Muscle of leg (tissue), 3 donors: ENCODE measurements at regions not wholly inside any gene's neighbourhood (a gene's known extent, or its start where the extent isn't known, plus 50 kb on each side); places are given as distances from the start of the nearest gene placed in this dataset.
A peak's percentile ranks its signal among the peaks of the same experiment; 100 is the strongest.

ENCODE experiments used
- DNase-seq: peaks from one replicate; pipeline ENCODE4 v3.0.0; 2013
- H3K27ac ChIP-seq: one replicate; pipeline ENCODE4 v1.5.1; 2013; ENCODE audit warnings: mild to moderate bottlenecking, low read length, control low read depth
- H3K27me3 ChIP-seq: one replicate; pipeline ENCODE4 v1.6.1; 2013; ENCODE audit warnings: low read length; ENCODE audit not compliant: control insufficient read depth, insufficient read depth
- H3K36me3 ChIP-seq: one replicate; pipeline ENCODE4 v1.6.1; 2013; ENCODE audit warnings: low read length; ENCODE audit not compliant: control insufficient read depth, insufficient read depth
- H3K4me1 ChIP-seq: one replicate; pipeline ENCODE4 v1.6.1; 2013; ENCODE audit warnings: low read length; ENCODE audit not compliant: control insufficient read depth, insufficient read depth
- H3K4me3 ChIP-seq: one replicate; pipeline ENCODE4 v1.5.1; 2013; ENCODE audit warnings: low read length, control low read depth
- H3K9me3 ChIP-seq: replicated peaks from 2 replicates; pipeline ENCODE4 v1.6.1; 2013; ENCODE audit warnings: low read depth, low read length; ENCODE audit not compliant: control insufficient read depth
- WGBS: methylation state at CpG from one replicate; pipeline ENCODE4 v1.1.5; 2013; ENCODE audit warnings: missing lambda C conversion rate; ENCODE audit not compliant: insufficient coverage; 5-methylcytosine and 5-hydroxymethylcytosine counted together

- DNase-seq = no peak
- H3K4me1 ChIP-seq = no peaks in the 10 kb centered on the region
- 89% methylated on average over 1 of the region's 5 CpGs for WGBS
- H3K27ac ChIP-seq = no peak overlapping the region
- no peaks in the 10 kb centered on the region for H3K9me3 ChIP-seq
- no peaks in the 10 kb centered on the region for H3K36me3 ChIP-seq
- no peak overlapping the region for H3K4me3 ChIP-seq
- H3K27me3 ChIP-seq = no peaks in the 10 kb centered on the region
These were observed 471.2 kb upstream of the CHST9 start for GRCh38 chr18:27656167-27656778.

DNA sequence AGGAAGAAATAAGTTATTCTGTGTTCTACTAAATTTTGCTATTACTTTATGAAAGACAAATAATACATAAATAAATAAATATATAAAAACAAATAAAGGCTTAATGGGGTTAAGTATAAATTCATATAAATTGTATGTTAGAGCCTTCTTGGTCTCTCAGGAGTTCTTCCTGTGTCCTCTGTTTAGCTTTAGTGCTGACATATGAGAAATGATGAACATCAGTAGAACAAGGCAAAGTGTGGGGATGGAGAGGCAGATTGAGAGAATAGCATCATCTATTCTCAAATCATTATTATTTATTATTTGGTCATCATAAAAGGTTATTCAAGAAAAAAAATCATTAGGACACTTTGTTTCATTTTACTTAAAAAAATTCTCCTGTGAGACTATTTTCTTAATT, 468.1 kb upstream of the CHST9 start:
- no peaks in the 10 kb centered on the region for H3K4me1 ChIP-seq

DNA sequence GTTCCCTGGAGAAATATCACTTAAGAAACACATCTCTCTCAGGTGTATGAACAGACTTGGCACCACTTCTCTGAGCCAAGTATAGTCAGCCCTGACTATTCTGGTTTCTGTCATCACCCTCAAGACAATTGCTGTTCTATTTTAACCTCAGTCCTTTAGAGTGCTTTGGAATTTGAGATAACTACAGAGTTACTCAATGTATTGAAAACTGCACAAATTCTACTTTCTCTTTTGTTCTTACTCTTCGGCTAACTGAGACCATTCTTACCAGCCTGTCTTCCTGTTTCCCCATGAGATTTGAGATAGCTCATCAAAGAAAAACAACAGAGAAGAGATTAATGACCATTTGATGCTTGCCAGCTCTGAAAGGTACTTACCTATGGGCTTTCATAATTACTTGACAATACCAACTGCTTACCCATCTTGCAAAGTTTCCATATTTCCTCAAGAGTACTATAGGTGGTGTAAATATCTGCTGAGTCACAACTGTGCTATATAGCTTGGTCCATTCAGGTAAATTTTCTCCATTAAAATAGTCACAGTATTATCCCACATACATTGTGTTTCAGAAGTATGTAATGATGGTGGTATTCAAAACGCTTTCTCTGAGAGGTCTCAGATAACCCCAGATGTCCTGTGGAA, 467.5 kb upstream of the CHST9 start:
- Histone ChIP-seq H3K36me3 (no peaks in the 10 kb centered on the region), H3K27me3 (no peaks in the 10 kb centered on the region), H3K4me3 (no peak overlapping the region), H3K4me1 (no peaks in the 10 kb centered on the region), H3K27ac (no peak overlapping the region), H3K9me3 (no peaks in the 10 kb centered on the region)
- DNase-seq = no peak
- 80% methylated on average over 1 of the region's 2 CpGs for WGBS

More for the DNA sequence above, 468.1 kb upstream of the CHST9 start:
- Histone ChIP-seq H3K9me3 (no peaks in the 10 kb centered on the region), H3K4me3 (no peak overlapping the region), H3K36me3 (no peaks in the 10 kb centered on the region), H3K27me3 (no peaks in the 10 kb centered on the region), H3K27ac (no peak overlapping the region)
- no peak for DNase-seq

DNA sequence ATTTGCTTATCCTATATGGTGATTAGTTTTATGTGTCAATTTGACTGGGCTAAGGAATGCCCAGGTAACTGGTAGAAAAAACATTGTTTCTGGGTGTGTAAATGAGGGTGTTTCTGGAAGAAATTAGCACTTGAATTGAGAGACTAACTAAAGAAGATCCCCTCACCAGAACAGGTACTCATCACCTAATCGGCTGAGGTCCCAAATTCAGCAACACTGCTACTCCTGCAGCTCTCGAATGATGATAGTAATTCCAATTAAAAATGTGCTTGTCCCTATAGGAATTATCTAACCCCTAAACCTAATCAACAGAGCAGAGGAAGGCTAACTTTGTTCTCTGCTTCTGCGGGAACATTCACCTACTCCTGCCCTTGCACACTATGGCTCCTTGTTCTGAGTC, 464.5 kb upstream of the CHST9 start:
- no peak for DNase-seq
- Histone ChIP-seq H3K27ac (no peak overlapping the region), H3K4me1 (no peaks in the 10 kb centered on the region), H3K36me3 (no peaks in the 10 kb centered on the region), H3K9me3 (no peaks in the 10 kb centered on the region), H3K4me3 (no peak overlapping the region), H3K27me3 (no peaks in the 10 kb centered on the region)
- 91% methylated on average over 2 of the region's 3 CpGs for WGBS

- Histone ChIP-seq H3K4me3 (no peak overlapping the region), H3K9me3 (no peaks in the 10 kb centered on the region), H3K36me3 (no peaks in the 10 kb centered on the region), H3K4me1 (no peaks in the 10 kb centered on the region), H3K27ac (no peak overlapping the region), H3K27me3 (no peaks in the 10 kb centered on the region)
- peak; percentile 5 for DNase-seq
- WGBS = no CpG with 5 or more reads among the region's 1 CpG
These were observed 460.8 kb upstream of the CHST9 start for GRCh38 chr18:27645929-27646328.

- Histone ChIP-seq H3K36me3 (no peaks in the 10 kb centered on the region), H3K4me1 (no peaks in the 10 kb centered on the region), H3K4me3 (no peak overlapping the region), H3K27ac (no peak overlapping the region), H3K27me3 (no peaks in the 10 kb centered on the region), H3K9me3 (no peaks in the 10 kb centered on the region)
- no peak for DNase-seq
- WGBS = 83% methylated on average over 3 of the region's 9 CpGs
These were observed 451.5 kb upstream of the CHST9 start for GRCh38 chr18:27636576-27637085.

DNA sequence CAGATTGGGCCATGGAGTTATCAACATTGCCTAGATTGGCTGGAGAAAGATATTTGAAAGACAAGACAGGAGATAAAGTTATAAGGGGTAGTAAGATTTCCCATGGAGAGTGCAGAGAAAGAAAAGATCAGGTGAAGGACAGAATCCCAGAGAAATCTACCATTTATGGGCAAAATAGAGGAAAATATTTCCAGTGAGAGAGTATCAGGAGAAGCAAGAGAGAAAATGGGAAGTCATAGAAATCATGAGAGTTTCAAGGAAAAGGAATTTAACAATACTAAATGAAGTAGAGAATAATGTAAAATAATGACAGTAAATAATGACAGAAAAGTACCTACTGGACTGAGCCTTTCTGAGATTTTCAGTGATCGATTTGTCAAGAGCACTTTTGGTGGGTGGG, 447.6 kb upstream of the CHST9 start:
- H3K4me3 ChIP-seq = no peak overlapping the region
- H3K27ac ChIP-seq = no peak overlapping the region
- H3K27me3 ChIP-seq = no peaks in the 10 kb centered on the region
- no peaks in the 10 kb centered on the region for H3K9me3 ChIP-seq
- H3K36me3 ChIP-seq = no peaks in the 10 kb centered on the region
- 88% methylated on average over 1 of the region's 1 CpG for WGBS
- DNase-seq = no peak
- H3K4me1 ChIP-seq = no peaks in the 10 kb centered on the region

GRCh38 chr18:27627927-27628326, 442.8 kb upstream of the CHST9 start:
- DNase-seq = no peak
- H3K36me3 ChIP-seq = no peaks in the 10 kb centered on the region
- no peak overlapping the region for H3K4me3 ChIP-seq
- no peaks in the 10 kb centered on the region for H3K9me3 ChIP-seq
- WGBS = 50% methylated on average over 2 of the region's 4 CpGs
- H3K27me3 ChIP-seq = no peaks in the 10 kb centered on the region
- H3K27ac ChIP-seq = no peak overlapping the region
- no peaks in the 10 kb centered on the region for H3K4me1 ChIP-seq

DNA sequence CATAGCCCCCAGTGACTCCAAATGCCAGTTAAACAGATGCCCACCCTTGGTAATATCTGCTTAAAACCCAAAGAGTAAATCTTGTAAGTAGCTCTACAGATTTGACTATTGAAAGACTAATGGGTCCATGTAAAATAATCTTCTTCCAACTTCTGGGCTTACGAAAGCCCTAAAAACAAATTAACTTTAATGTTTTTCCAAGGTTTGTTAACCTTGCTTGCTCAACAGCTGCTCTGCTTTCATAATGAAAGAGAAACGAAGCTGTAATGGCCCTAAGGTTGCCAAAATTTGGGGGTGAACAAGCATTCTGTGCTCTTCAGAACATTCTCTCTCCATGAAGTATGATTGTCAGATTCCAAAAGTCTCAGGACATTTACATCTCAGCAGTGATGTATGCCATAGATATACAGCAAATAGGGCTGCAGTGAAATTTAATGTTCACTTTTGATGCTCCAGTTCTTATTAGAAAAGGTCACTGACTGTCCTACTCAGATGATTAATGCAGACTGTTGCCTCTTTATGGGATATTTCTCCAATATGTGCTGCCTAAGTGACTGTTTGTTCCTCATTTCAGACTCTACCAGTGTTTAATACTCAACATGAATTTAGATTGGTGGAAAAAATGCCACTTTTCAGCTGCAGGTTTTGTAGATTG, 436.3 kb upstream of the CHST9 start:
- no peaks in the 10 kb centered on the region for H3K4me1 ChIP-seq
- H3K27me3 ChIP-seq = no peaks in the 10 kb centered on the region
- H3K36me3 ChIP-seq = no peaks in the 10 kb centered on the region
- no peaks in the 10 kb centered on the region for H3K9me3 ChIP-seq
- no peak overlapping the region for H3K4me3 ChIP-seq
- H3K27ac ChIP-seq = no peak overlapping the region
- WGBS = no CpG with 5 or more reads among the region's 2 CpGs
- no peak for DNase-seq

DNA sequence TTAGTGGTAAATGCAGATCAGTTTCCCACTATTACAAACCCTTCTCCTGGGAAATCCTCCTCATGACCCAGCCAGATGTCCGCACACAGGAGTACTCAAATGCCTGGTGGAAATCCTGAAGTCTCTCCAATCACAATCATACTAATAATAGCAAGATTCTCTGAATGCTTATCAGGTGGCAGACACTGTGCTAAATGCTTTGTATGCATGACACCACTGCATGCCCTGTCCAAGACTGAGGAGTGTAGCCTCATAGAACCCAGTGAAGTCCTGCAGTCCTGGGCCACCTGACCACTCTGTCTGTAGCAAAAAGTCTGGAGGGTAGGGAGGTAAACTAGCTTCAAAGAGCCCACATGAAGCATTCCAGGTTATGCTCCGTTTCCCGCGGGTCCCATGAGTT, 434.8 kb upstream of the CHST9 start:
- no peak for DNase-seq
- Histone ChIP-seq H3K27me3 (no peaks in the 10 kb centered on the region), H3K27ac (no peak overlapping the region), H3K9me3 (no peaks in the 10 kb centered on the region), H3K4me1 (no peaks in the 10 kb centered on the region), H3K36me3 (no peaks in the 10 kb centered on the region), H3K4me3 (no peak overlapping the region)
- 97% methylated on average over 3 of the region's 4 CpGs for WGBS
